ENCODE measurements at regions not wholly inside any gene's neighbourhood (a gene's known extent, or its start where the extent isn't known, plus 50 kb on each side); places are given as distances from the start of the nearest gene placed in this dataset.

GRCh38 chr2:196365923-196366322 lies 194.5 kb upstream of the STK17B start:
- H3K27me3 ChIP-seq (ENCODE audit: low read length): no peaks in the 10 kb centered on the region
- H3K9me2 ChIP-seq (replicated peaks; ENCODE audit: insufficient read depth, low read length): no peaks in the 10 kb centered on the region
- no peaks in the 10 kb centered on the region for H3K4me1 ChIP-seq (ENCODE audit: low read length)
- no peaks in the 10 kb centered on the region for H3K36me3 ChIP-seq (ENCODE audit: insufficient read depth, low read length)
- H3K4me3 ChIP-seq (ENCODE audit: low read length): no peak overlapping the region
- 0 out of 2 replicates have a peak, but pooled peaks cover 4% of the 10 kb centered on the region for H3K9me3 ChIP-seq (ENCODE audit: low read length)
- no peaks in the 10 kb centered on the region for H4K20me1 ChIP-seq (ENCODE audit: insufficient read depth, low read depth, low read length)
- no peak overlapping the region for H2AFZ ChIP-seq (ENCODE audit: low read length)
- no peaks in the 10 kb centered on the region for H3K79me2 ChIP-seq (ENCODE audit: low read length)
- no peak overlapping the region for H3K9ac ChIP-seq (ENCODE audit: low read length)
- DNase-seq: no peak
- no peak overlapping the region for H3K4me2 ChIP-seq (ENCODE audit: low read depth, low read length, poor library complexity, severe bottlenecking)
- no peak overlapping the region for H3K27ac ChIP-seq (ENCODE audit: low read length)

DNA sequence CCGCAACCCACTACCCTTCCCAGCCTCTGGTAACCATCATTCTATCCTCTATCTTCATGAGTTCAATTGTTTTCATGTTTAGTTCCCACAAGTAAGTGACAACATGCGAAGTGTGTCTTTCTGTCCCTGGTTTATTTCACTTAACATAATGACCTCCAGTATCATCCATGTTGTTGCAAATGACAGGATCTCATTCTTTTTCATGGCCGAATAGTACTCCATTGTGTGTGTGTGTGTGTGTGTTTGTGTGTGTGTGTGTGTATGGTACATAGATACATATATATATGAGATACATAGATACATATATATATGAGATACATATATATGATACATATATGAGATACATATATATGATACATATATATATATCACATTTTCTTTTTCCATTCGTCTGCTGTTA lies 196.3 kb upstream of the STK17B start:
- Histone ChIP-seq H3K27me3 (ENCODE audit: low read length) (no peaks in the 10 kb centered on the region), H3K4me1 (ENCODE audit: low read length) (no peaks in the 10 kb centered on the region), H3K36me3 (ENCODE audit: insufficient read depth, low read length) (no peaks in the 10 kb centered on the region), H3K9ac (ENCODE audit: low read length) (no peak overlapping the region), H3K27ac (ENCODE audit: low read length) (no peak overlapping the region), H3K9me3 (ENCODE audit: low read length) (0 out of 2 replicates have a peak, but pooled peaks cover 4% of the 10 kb centered on the region), H3K4me2 (ENCODE audit: low read depth, low read length, poor library complexity, severe bottlenecking) (no peak overlapping the region), H3K9me2 (replicated peaks; ENCODE audit: insufficient read depth, low read length) (no peaks in the 10 kb centered on the region), H2AFZ (ENCODE audit: low read length) (no peak overlapping the region), H3K79me2 (ENCODE audit: low read length) (no peaks in the 10 kb centered on the region), H4K20me1 (ENCODE audit: insufficient read depth, low read depth, low read length) (no peaks in the 10 kb centered on the region), H3K4me3 (ENCODE audit: low read length) (no peak overlapping the region)
- DNase-seq: no peak

GRCh38 chr2:196368546-196369225 lies 197.3 kb upstream of the STK17B start:
- no peak for DNase-seq
- Histone ChIP-seq H3K36me3 (ENCODE audit: insufficient read depth, low read length) (no peaks in the 10 kb centered on the region), H3K9me3 (ENCODE audit: low read length) (0 out of 2 replicates have a peak, but pooled peaks cover 4% of the 10 kb centered on the region), H3K4me3 (ENCODE audit: low read length) (no peak overlapping the region), H3K4me1 (ENCODE audit: low read length) (no peaks in the 10 kb centered on the region), H3K4me2 (ENCODE audit: low read depth, low read length, poor library complexity, severe bottlenecking) (no peak overlapping the region), H2AFZ (ENCODE audit: low read length) (no peak overlapping the region), H4K20me1 (ENCODE audit: insufficient read depth, low read depth, low read length) (no peaks in the 10 kb centered on the region), H3K9ac (ENCODE audit: low read length) (no peak overlapping the region), H3K27me3 (ENCODE audit: low read length) (no peaks in the 10 kb centered on the region), H3K79me2 (ENCODE audit: low read length) (no peaks in the 10 kb centered on the region), H3K27ac (ENCODE audit: low read length) (no peak overlapping the region), H3K9me2 (replicated peaks; ENCODE audit: insufficient read depth, low read length) (no peaks in the 10 kb centered on the region)

DNA sequence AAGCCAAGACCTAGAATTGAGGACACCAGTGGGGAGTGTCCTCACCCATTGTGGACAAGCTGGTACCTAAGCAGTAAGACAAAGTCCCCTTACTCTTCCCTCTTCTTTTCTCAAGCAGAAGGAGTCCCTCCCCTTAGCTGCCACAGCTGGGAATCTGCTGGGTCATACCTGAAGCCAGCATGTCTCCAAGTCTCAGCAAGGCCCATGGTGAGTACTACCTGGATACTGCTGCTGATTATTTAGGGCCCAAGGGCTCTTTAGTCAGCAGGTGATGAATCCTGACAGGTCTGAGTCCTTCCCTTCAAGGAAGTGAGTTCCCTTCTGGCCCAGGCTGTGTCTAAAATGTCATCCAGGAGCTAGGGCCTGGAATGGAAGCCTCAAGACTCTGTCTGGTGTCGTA lies 198.6 kb upstream of the STK17B start:
- Histone ChIP-seq H3K9me2 (replicated peaks; ENCODE audit: insufficient read depth, low read length) (no peaks in the 10 kb centered on the region), H3K27me3 (ENCODE audit: low read length) (no peaks in the 10 kb centered on the region), H3K4me2 (ENCODE audit: low read depth, low read length, poor library complexity, severe bottlenecking) (no peak overlapping the region), H4K20me1 (ENCODE audit: insufficient read depth, low read depth, low read length) (no peaks in the 10 kb centered on the region), H3K9ac (ENCODE audit: low read length) (no peak overlapping the region), H3K27ac (ENCODE audit: low read length) (no peak overlapping the region), H3K79me2 (ENCODE audit: low read length) (no peaks in the 10 kb centered on the region), H3K9me3 (ENCODE audit: low read length) (0 out of 2 replicates have a peak, but pooled peaks cover 4% of the 10 kb centered on the region), H3K36me3 (ENCODE audit: insufficient read depth, low read length) (no peaks in the 10 kb centered on the region), H2AFZ (ENCODE audit: low read length) (no peak overlapping the region), H3K4me3 (ENCODE audit: low read length) (no peak overlapping the region), H3K4me1 (ENCODE audit: low read length) (no peaks in the 10 kb centered on the region)
- DNase-seq: no peak

DNA sequence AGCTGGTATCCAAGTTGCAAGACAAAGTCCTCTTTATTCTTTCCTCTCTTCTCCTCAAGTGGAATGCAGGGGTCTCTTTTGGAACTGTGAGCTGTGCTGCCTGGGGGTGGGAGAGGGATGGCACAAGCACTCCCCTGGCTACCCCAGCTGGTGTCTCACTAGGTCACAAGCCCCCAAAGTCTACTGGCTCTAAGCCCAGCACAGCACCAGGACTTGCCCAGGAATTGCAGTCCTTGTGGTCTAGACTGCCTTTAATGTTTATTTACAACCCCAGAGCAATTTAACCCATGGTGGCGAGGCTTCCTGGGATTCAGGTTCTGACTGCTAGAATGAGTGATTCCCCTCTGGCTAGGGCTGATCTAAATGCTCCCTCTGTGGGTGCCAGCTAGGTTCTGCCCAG lies 199.0 kb upstream of the STK17B start:
- Histone ChIP-seq H2AFZ (ENCODE audit: low read length) (no peak overlapping the region), H4K20me1 (ENCODE audit: insufficient read depth, low read depth, low read length) (no peaks in the 10 kb centered on the region), H3K4me3 (ENCODE audit: low read length) (no peak overlapping the region), H3K9me3 (ENCODE audit: low read length) (0 out of 2 replicates have a peak, but pooled peaks cover 4% of the 10 kb centered on the region), H3K9me2 (replicated peaks; ENCODE audit: insufficient read depth, low read length) (no peaks in the 10 kb centered on the region), H3K27ac (ENCODE audit: low read length) (no peak overlapping the region), H3K4me2 (ENCODE audit: low read depth, low read length, poor library complexity, severe bottlenecking) (no peak overlapping the region), H3K79me2 (ENCODE audit: low read length) (no peaks in the 10 kb centered on the region), H3K4me1 (ENCODE audit: low read length) (no peaks in the 10 kb centered on the region), H3K9ac (ENCODE audit: low read length) (no peak overlapping the region), H3K36me3 (ENCODE audit: insufficient read depth, low read length) (no peaks in the 10 kb centered on the region), H3K27me3 (ENCODE audit: low read length) (no peaks in the 10 kb centered on the region)
- DNase-seq: no peak

GRCh38 chr2:196372276-196372809 lies 201.0 kb upstream of the STK17B start:
- Histone ChIP-seq H2AFZ (ENCODE audit: low read length) (no peak overlapping the region), H3K4me3 (ENCODE audit: low read length) (no peak overlapping the region), H3K36me3 (ENCODE audit: insufficient read depth, low read length) (no peaks in the 10 kb centered on the region), H4K20me1 (ENCODE audit: insufficient read depth, low read depth, low read length) (no peaks in the 10 kb centered on the region), H3K9me3 (ENCODE audit: low read length) (0 out of 2 replicates have a peak, but pooled peaks cover 4% of the 10 kb centered on the region), H3K4me1 (ENCODE audit: low read length) (no peaks in the 10 kb centered on the region), H3K79me2 (ENCODE audit: low read length) (no peaks in the 10 kb centered on the region), H3K9ac (ENCODE audit: low read length) (no peak overlapping the region), H3K27me3 (ENCODE audit: low read length) (no peaks in the 10 kb centered on the region), H3K4me2 (ENCODE audit: low read depth, low read length, poor library complexity, severe bottlenecking) (no peak overlapping the region), H3K27ac (ENCODE audit: low read length) (no peak overlapping the region), H3K9me2 (replicated peaks; ENCODE audit: insufficient read depth, low read length) (no peaks in the 10 kb centered on the region)
- no peak for DNase-seq

DNA sequence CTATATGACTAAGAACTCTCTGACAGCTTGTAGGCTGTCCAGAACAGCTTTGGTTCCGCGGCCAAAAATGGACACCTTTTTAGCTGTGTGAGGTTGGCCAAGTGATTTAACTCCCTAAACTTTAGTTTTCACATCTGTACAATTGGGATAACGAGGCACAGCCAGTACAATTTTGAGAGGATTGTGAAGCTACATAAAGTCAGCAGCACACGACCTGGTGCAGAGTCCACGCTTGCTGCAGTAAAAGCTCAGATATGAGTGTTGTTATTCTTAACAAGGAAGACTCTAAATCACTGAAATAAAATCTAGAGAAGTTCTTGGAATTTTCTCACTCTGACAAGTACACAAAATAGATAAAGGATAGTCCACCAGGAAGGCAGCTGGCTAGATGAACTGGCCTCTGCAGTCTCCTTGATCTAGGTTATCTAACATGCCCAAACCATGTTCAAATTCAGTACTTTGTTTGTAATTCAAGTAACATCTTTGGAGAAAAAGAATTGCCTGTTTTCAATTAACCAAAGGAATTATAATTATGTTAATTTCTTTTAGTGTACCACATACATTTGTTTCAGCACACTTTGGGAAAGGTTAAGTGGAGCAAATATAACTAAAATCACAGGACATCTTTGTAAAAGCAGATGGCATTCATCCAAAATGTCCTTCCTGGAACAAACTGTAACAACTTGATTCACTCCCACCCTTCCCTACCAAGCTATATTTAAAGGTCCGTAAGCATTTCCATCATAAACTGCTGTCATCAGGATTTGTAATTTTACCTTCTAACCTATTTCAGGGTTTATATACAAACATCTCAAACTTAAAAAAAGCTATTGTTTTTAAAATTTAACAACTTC lies 201.7 kb upstream of the STK17B start:
- Histone ChIP-seq H3K4me1 (ENCODE audit: low read length) (no peaks in the 10 kb centered on the region), H3K79me2 (ENCODE audit: low read length) (no peaks in the 10 kb centered on the region), H3K9me2 (replicated peaks; ENCODE audit: insufficient read depth, low read length) (no peaks in the 10 kb centered on the region), H3K27me3 (ENCODE audit: low read length) (no peaks in the 10 kb centered on the region), H2AFZ (ENCODE audit: low read length) (no peak overlapping the region), H3K9ac (ENCODE audit: low read length) (no peak overlapping the region), H3K4me2 (ENCODE audit: low read depth, low read length, poor library complexity, severe bottlenecking) (no peak overlapping the region), H4K20me1 (ENCODE audit: insufficient read depth, low read depth, low read length) (no peaks in the 10 kb centered on the region), H3K9me3 (ENCODE audit: low read length) (0 out of 2 replicates have a peak, but pooled peaks cover 4% of the 10 kb centered on the region), H3K36me3 (ENCODE audit: insufficient read depth, low read length) (no peaks in the 10 kb centered on the region), H3K4me3 (ENCODE audit: low read length) (no peak overlapping the region), H3K27ac (ENCODE audit: low read length) (no peak overlapping the region)
- DNase-seq: no peak

Measured in Karpas-422 (cell line).